Uterus (tissue), 3 donors: ENCODE measurements at regions not wholly inside any gene's neighbourhood (a gene's known extent, or its start where the extent isn't known, plus 50 kb on each side); places are given as distances from the start of the nearest gene placed in this dataset.

Experiments
- DNase-seq, 2 donors: peaks; one replicate each; pipeline ENCODE4 v3.0.0-alpha.2; 2019 to 2020
- H3K27ac ChIP-seq, 2 donors: fragments of 200-600 bp; sonication (generic); 1 replicate in 1 of 2; 2 replicates in 1 of 2; pipeline ENCODE4 v1.5.1; 2016 to 2018
- H3K27me3 ChIP-seq, 2 donors: fragments of 200-600 bp; sonication (generic); one replicate each; pipeline ENCODE4 v1.5.1; 2018 to 2019; ENCODE audit warnings: control low read depth in 1 of 2
- H3K36me3 ChIP-seq, 2 donors: fragments of 200-600 bp; sonication (generic); one replicate each; pipeline ENCODE4 v1.5.1; 2019; ENCODE audit warnings: control low read depth in 1 of 2
- H3K4me1 ChIP-seq, 2 donors: fragments of 200-600 bp; sonication (generic); one replicate each; pipeline ENCODE4 v1.5.1; 2018 to 2019; ENCODE audit warnings: control low read depth in 1 of 2
- H3K4me3 ChIP-seq, 2 donors: fragments of 200-600 bp; sonication (generic); 1 replicate in 1 of 2; 2 replicates in 1 of 2; pipeline ENCODE4 v1.5.1; 2018 to 2019; ENCODE audit warnings: mild to moderate bottlenecking in 1 of 2
- H3K9me3 ChIP-seq, 2 donors: fragments of 200-600 bp; sonication (generic); one replicate each; pipeline ENCODE4 v1.5.1; 2019; ENCODE audit warnings: control low read depth in 1 of 2
- CTCF ChIP-seq, 4 experiments: fragments of 200-600 bp in 2 of 4; fragments of 450-650 bp in 2 of 4; sonication (generic) in 2 of 4; IDR thresholded peaks; one replicate each; pipeline ENCODE4 v1.5.1; 2016 to 2019; ENCODE audit warnings: antibody characterized with exemption in 4 of 4, mild to moderate bottlenecking in 2 of 4, moderate library complexity in 1 of 4
- POLR2A ChIP-seq, 2 donors: fragments of 450-650 bp; IDR thresholded peaks; one replicate each; pipeline ENCODE4 v1.6.1; 2016; ENCODE audit warnings: antibody characterized with exemption in 2 of 2, mild to moderate bottlenecking in 1 of 2, moderate library complexity in 1 of 2
- intact Hi-C: fragments of 100-400 bp; cut with DNase I; formaldehyde crosslinking; loops from one replicate; pipeline ENCODE4 v1.15.1; 2023; ENCODE audit warnings: low total_unique reads
- donor health status: DM: yes; HTN: yes; CAD: no.

GRCh38 chr4:170651786-170652185, 562.0 kb upstream of the AADAT start:
- intact Hi-C loops = no loop called here

GRCh38 chr4:170627418-170627817, 537.7 kb upstream of the AADAT start:
- H3K4me1 ChIP-seq = no peaks in the 10 kb centered on the region
- TF ChIP-seq CTCF (IDR thresholded peaks at IDR 0.05) (no peak), POLR2A (IDR thresholded peaks at IDR 0.05) (no peak)
- peaks cover 0 to 4% of the 10 kb centered on the region in 2 donors for H3K9me3 ChIP-seq
- no peaks in the 10 kb centered on the region for H3K36me3 ChIP-seq
- no peak overlapping the region for H3K27ac ChIP-seq
- no peaks in the 10 kb centered on the region for H3K27me3 ChIP-seq
- no peak overlapping the region for H3K4me3 ChIP-seq
- intact Hi-C loops = no loop called here
- DNase-seq = no peak

More at GRCh38 chr4:170651786-170652185, 562.0 kb upstream of the AADAT start:
- Histone ChIP-seq H3K27me3 (no peaks in the 10 kb centered on the region), H3K36me3 (no peaks in the 10 kb centered on the region), H3K9me3 (no peaks in the 10 kb centered on the region), H3K4me1 (no peaks in the 10 kb centered on the region), H3K4me3 (no peak overlapping the region), H3K27ac (no peak overlapping the region)
- TF ChIP-seq POLR2A (IDR thresholded peaks at IDR 0.05) (no peak), CTCF (IDR thresholded peaks at IDR 0.05) (no peak)
- DNase-seq = no peak

- no peak overlapping the region for H3K27ac ChIP-seq
- DNase-seq = no peak
- no peaks in the 10 kb centered on the region for H3K9me3 ChIP-seq
- TF ChIP-seq CTCF (IDR thresholded peaks at IDR 0.05) (no peak), POLR2A (IDR thresholded peaks at IDR 0.05) (no peak)
- no peaks in the 10 kb centered on the region for H3K27me3 ChIP-seq
- H3K36me3 ChIP-seq = no peaks in the 10 kb centered on the region
- H3K4me1 ChIP-seq = no peaks in the 10 kb centered on the region
- no peak overlapping the region for H3K4me3 ChIP-seq
- intact Hi-C loops = no loop called here
Observed at GRCh38 chr4:170623899-170624298, 534.1 kb upstream of the AADAT start.

GRCh38 chr4:170610434-170610833, 520.7 kb upstream of the AADAT start:
- H3K4me1 ChIP-seq = no peaks in the 10 kb centered on the region
- TF ChIP-seq POLR2A (IDR thresholded peaks at IDR 0.05) = no peak
- TF ChIP-seq CTCF (IDR thresholded peaks at IDR 0.05) = no peak
- no peak overlapping the region for H3K4me3 ChIP-seq
- no peaks in the 10 kb centered on the region for H3K9me3 ChIP-seq
- no peaks in the 10 kb centered on the region for H3K36me3 ChIP-seq
- no peaks in the 10 kb centered on the region for H3K27me3 ChIP-seq
- intact Hi-C loops = no loop called here
- no peak for DNase-seq
- H3K27ac ChIP-seq = no peak overlapping the region

GRCh38 chr4:170599894-170600293, 510.1 kb upstream of the AADAT start:
- TF ChIP-seq POLR2A (IDR thresholded peaks at IDR 0.05) (no peak), CTCF (IDR thresholded peaks at IDR 0.05) (no peak)
- no peaks in the 10 kb centered on the region for H3K4me1 ChIP-seq
- H3K27ac ChIP-seq = no peak overlapping the region
- DNase-seq = no peak
- H3K36me3 ChIP-seq = no peaks in the 10 kb centered on the region
- no peaks in the 10 kb centered on the region for H3K9me3 ChIP-seq
- intact Hi-C loops = no loop called here
- H3K4me3 ChIP-seq = no peak overlapping the region
- H3K27me3 ChIP-seq = no peaks in the 10 kb centered on the region
